ENCODE measurements at regions not wholly inside any gene's neighbourhood (a gene's known extent, or its start where the extent isn't known, plus 50 kb on each side); places are given as distances from the start of the nearest gene placed in this dataset.

DNA sequence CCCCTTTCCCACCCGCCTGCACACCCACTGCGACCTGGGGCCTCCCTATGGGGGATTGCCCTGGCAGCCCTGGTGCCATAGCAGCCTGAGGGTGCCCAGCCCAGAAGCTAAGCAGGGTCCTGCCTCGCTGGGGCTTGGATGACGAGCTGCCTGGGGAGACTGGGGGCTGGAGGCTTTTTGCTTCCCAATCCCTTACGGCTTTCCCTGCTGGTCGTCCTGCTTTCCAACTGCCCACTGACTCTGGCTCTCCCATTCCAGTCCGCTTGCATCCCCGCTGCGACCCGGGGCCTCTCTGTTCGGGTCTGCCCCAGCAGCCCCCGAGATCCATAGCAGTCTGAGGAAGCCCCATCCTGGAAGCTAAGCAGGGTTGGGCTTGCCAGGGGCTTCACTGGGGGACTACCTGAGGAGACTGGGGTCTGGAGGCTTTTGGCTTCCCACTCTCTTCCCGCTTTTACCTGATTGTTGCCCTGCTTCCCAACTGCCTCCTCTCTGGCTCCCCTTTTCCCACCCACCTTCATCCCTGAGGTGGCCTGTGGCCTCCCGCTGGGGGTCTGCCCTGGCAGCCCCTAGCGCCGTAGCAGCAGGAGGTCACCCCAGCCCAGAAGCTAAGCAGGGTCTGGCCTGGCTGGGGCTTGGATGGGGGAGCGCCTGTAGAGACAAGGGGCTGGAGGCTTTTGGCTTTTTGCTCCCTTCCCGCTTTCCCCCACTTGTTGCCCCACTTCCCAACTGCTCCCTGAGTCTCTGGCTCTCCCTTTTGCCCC is 2292.8 kb downstream of the TP53TG3F start:
- DNase-seq (no peak), ATAC-seq (no peak)
- Mint-ChIP-seq H3K27ac (no peak overlapping the region), H3K27me3 (no peaks in the 10 kb centered on the region), H3K4me3 (no peak overlapping the region), H3K9me3 (peaks cover 19% of the 10 kb centered on the region), H3K36me3 (ENCODE audit: low read depth) (no peaks in the 10 kb centered on the region), H3K4me1 (ENCODE audit: low read depth) (no peaks in the 10 kb centered on the region)
- ChIA-PET CTCF (no interaction called here), POLR2A (no interaction called here)
- TF ChIP-seq, protein P1, sequence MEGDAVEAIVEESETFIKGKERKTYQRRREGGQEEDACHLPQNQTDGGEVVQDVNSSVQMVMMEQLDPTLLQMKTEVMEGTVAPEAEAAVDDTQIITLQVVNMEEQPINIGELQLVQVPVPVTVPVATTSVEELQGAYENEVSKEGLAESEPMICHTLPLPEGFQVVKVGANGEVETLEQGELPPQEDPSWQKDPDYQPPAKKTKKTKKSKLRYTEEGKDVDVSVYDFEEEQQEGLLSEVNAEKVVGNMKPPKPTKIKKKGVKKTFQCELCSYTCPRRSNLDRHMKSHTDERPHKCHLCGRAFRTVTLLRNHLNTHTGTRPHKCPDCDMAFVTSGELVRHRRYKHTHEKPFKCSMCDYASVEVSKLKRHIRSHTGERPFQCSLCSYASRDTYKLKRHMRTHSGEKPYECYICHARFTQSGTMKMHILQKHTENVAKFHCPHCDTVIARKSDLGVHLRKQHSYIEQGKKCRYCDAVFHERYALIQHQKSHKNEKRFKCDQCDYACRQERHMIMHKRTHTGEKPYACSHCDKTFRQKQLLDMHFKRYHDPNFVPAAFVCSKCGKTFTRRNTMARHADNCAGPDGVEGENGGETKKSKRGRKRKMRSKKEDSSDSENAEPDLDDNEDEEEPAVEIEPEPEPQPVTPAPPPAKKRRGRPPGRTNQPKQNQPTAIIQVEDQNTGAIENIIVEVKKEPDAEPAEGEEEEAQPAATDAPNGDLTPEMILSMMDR (IDR thresholded peaks at IDR 0.05), result no peak
- intact Hi-C loops (cut with micrococcal nuclease), result no loop called here

DNA sequence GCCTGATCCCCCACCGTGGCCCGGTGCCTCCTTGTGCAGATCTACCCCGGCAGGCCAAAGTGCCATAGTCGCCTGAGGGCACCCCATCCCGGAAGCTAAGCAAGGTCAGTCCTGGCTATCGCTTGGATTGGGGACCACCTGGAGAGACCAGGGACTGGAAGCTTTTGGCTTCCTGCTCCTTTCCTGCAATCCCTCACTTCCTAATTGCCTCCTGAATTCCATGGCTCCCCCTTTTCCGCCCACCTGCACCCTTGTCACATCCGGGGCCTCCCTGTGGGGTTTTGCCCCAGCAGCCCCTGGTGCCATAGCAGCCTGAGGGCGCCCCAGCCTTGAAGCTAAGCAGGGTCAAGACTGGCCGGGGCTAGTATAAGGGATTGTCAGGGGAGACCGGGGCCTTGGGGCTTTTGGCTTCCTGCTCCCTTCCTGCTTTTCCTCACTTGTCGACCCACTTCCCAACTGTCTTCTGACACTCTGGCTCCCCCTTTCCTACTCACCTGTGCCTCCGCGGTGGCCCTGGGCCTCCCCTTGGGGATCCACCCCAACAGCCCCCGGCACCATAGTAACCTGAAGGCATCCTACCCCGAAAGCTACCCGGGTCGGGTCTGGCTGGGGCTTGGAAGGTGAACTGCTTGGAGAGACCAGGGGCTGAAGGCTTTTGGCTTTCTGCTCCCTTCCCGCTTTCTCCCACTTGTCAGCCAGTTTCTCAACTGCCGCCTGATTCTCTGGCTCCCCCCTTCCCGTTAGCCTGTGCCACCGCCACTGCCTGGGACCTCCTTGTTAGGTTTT is 2293.6 kb downstream of the TP53TG3F start:
- intact Hi-C loops (cut with micrococcal nuclease), result no loop called here
- CTCF ChIA-PET, result no interaction called here
- TF ChIP-seq, protein P1 (IDR thresholded peaks at IDR 0.05), result no peak

DNA sequence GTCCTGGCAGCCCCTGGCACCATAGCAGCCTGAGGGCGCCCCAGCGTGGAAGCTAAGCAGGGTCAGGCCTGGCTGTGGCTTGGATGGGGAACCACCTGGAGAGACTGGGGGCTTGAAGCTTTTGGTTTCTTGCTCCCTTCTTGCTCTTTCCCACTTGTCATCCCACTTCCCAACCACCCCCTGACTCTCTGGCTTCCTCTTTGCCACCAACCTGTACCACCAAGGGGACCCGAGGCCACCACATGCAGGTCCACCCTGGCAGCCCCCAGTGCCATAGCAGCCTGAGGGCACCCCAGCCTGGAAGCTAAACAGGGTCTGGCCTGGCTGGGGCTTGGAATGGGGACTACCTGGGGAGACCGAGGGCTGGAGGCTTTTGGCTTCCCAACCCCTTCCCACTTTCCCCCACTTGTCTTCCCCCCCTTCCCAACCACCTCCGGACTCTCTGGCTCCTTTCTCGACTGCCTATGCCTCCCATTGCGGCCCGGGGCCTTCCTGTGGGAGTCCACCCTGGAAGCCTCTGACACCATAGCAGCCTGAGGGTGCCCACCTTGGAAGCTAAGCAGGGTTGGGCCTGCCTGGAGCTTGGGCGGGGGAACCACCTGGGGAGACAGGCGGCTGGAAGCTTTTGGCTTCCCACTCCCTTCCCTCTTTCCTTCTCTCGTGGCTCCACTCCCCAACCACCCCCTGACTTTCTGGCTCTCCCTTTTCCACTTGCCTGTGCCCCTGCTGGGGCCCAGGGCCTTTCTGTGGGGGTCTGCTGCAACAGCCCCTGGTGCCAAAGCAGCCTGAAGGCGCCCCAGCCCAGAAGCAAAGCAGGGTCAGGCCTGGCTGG is 2294.4 kb downstream of the TP53TG3F start:
- TF ChIP-seq, protein P1 (IDR thresholded peaks at IDR 0.05), result no peak
- POLR2A ChIA-PET, result no interaction called here
- H3K4me1 Mint-ChIP-seq (ENCODE audit: low read depth), result no peaks in the 10 kb centered on the region
- H3K36me3 Mint-ChIP-seq (ENCODE audit: low read depth), result no peaks in the 10 kb centered on the region
- CTCF ChIA-PET, result no interaction called here
- no peaks in the 10 kb centered on the region for H3K27me3 Mint-ChIP-seq
- no peak for ATAC-seq
- intact Hi-C loops (cut with micrococcal nuclease), result no loop called here
- DNase-seq, result no peak
- peaks cover 14% of the 10 kb centered on the region for H3K9me3 Mint-ChIP-seq
- no peak overlapping the region for H3K27ac Mint-ChIP-seq
- no peak overlapping the region for H3K4me3 Mint-ChIP-seq

More for the DNA sequence above, 2293.6 kb downstream of the TP53TG3F start:
- no peaks in the 10 kb centered on the region for H3K36me3 Mint-ChIP-seq (ENCODE audit: low read depth)
- H3K27me3 Mint-ChIP-seq, result no peaks in the 10 kb centered on the region
- DNase-seq, result no peak
- POLR2A ChIA-PET, result no interaction called here
- no peak for ATAC-seq
- no peak overlapping the region for H3K4me3 Mint-ChIP-seq
- no peaks in the 10 kb centered on the region for H3K4me1 Mint-ChIP-seq (ENCODE audit: low read depth)
- no peak overlapping the region for H3K27ac Mint-ChIP-seq
- peaks cover 15% of the 10 kb centered on the region for H3K9me3 Mint-ChIP-seq

DNA sequence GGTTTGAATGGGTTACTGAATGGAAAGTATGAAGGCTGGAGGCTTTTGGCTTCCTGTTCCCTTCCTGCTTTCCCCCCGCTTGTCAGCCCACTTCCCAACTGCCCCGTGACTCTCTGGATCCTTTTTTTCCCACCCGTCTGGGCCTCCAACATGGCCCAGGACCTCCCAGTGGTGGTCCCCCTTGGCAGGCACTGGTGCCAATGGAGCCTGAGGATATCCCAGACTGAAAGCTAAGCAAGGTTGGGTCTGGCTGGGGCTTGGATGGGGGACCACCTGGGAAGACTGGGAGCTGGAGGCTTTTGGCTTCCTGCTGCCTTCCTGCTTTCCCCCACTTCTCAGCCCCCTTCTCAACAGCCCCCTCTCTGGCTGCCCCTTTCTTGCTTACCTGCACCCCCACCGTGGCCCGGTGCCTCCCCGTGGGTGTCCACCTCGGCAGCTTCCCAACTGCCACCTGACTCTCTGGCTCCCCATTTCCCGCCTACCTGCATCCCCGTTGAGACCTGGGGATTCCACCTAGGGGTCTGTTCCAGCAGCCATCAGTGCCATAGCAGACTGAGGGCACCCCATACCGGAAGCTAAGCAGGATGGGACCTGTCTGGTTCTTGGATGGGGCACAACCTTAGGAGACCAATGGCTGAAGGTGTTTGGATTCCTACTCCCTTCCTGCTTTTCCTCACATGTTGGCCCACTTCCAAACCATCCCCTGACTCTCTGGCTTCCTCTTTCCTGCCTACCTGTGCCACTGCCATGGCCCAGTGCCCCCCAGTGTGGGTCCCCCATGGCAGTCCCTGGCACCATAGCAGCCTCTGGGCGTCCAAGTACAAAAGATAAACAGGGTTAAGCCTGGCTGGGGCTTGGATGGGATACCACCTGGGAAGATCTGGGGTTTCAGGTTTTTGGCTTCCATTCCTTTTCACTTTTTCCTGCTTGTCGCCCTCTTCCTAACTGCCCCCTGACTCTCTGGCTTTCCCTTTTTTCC is 2295.3 kb downstream of the TP53TG3F start:
- Mint-ChIP-seq H3K36me3 (ENCODE audit: low read depth) (no peaks in the 10 kb centered on the region), H3K4me3 (no peak overlapping the region), H3K4me1 (ENCODE audit: low read depth) (no peaks in the 10 kb centered on the region), H3K9me3 (peaks cover 11% of the 10 kb centered on the region), H3K27me3 (no peaks in the 10 kb centered on the region), H3K27ac (no peak overlapping the region)
- no peak for ATAC-seq
- POLR2A ChIA-PET, result no interaction called here
- TF ChIP-seq, protein P1 (IDR thresholded peaks at IDR 0.05), result no peak
- DNase-seq, result no peak
- CTCF ChIA-PET, result no interaction called here
- intact Hi-C loops (cut with micrococcal nuclease), result no loop called here

Data from activated CD8-positive, alpha-beta T cell treated with anti-CD3 and anti-CD28 coated beads for 36 hours (primary cell).